ENCODE measurements at regions not wholly inside any gene's neighbourhood (a gene's known extent, or its start where the extent isn't known, plus 50 kb on each side); places are given as distances from the start of the nearest gene placed in this dataset.

- no peaks in the 10 kb centered on the region for H3K4me1 ChIP-seq
- H3K4me3 ChIP-seq: no peak overlapping the region
- H3K9me3 ChIP-seq: no peaks in the 10 kb centered on the region
- intact Hi-C loops (cut with DNase I): no loop called here
- 71% methylated on average over 1 of the region's 1 CpG for WGBS
- H3K27me3 ChIP-seq: no peaks in the 10 kb centered on the region
- H3K27ac ChIP-seq (replicated peaks in 1 of 4): no peak overlapping the region
- TF ChIP-seq POLR2A (IDR thresholded peaks at IDR 0.05; ENCODE audit: low read depth) (no peak), EP300 (IDR thresholded peaks at IDR 0.05) (no peak), POLR2AphosphoS5 (IDR thresholded peaks at IDR 0.05) (no peak), CTCF (IDR thresholded peaks at IDR 0.05) (no peak)
- DNase-seq (ENCODE audit: extremely low spot score): peak; percentile 3
- no peaks in the 10 kb centered on the region for H3K36me3 ChIP-seq
Observed at GRCh38 chr12:126773491-126773890, 1493.5 kb upstream of the TMEM132C start.

- Histone ChIP-seq H3K27me3 (peaks cover 0 to 4% (median 0%) of the 10 kb centered on the region in 4 donors), H3K9me3 (no peaks in the 10 kb centered on the region), H3K36me3 (no peaks in the 10 kb centered on the region), H3K27ac (replicated peaks in 1 of 4) (no peak overlapping the region), H3K4me3 (no peak overlapping the region), H3K4me1 (no peaks in the 10 kb centered on the region)
- peak; percentile 57 for DNase-seq (ENCODE audit: extremely low spot score)
- TF ChIP-seq EP300 (IDR thresholded peaks at IDR 0.05): no peak
- no peak for TF ChIP-seq POLR2A (IDR thresholded peaks at IDR 0.05; ENCODE audit: low read depth)
- no peak for TF ChIP-seq POLR2AphosphoS5 (IDR thresholded peaks at IDR 0.05)
- no peak for TF ChIP-seq CTCF (IDR thresholded peaks at IDR 0.05)
- intact Hi-C loops (cut with DNase I): no loop called here
- 79% methylated on average over 6 of the region's 6 CpGs for WGBS
Observed at GRCh38 chr12:126776026-126776655, 1490.8 kb upstream of the TMEM132C start.

GRCh38 chr12:126780343-126780742, 1486.6 kb upstream of the TMEM132C start:
- Histone ChIP-seq H3K36me3 (no peaks in the 10 kb centered on the region), H3K4me1 (no peaks in the 10 kb centered on the region), H3K9me3 (no peaks in the 10 kb centered on the region), H3K27me3 (peaks cover 0 to 4% (median 0%) of the 10 kb centered on the region in 4 donors), H3K27ac (replicated peaks in 1 of 4) (no peak overlapping the region), H3K4me3 (no peak overlapping the region)
- DNase-seq (ENCODE audit: extremely low spot score): peak; percentile 66
- no peak for TF ChIP-seq POLR2A (IDR thresholded peaks at IDR 0.05; ENCODE audit: low read depth)
- TF ChIP-seq EP300 (IDR thresholded peaks at IDR 0.05): no peak
- TF ChIP-seq CTCF (IDR thresholded peaks at IDR 0.05): no peak
- TF ChIP-seq POLR2AphosphoS5 (IDR thresholded peaks at IDR 0.05): no peak
- 89% methylated on average over 5 of the region's 5 CpGs for WGBS
- intact Hi-C loops (cut with DNase I): loop anchor here (10.0 kb wide), 1 partner anchor 604 kb away; no protein-coding TSS in a partner anchor

GRCh38 chr12:126781593-126781992, 1485.4 kb upstream of the TMEM132C start:
- Histone ChIP-seq H3K9me3 (no peaks in the 10 kb centered on the region), H3K27me3 (peaks cover 0 to 4% (median 0%) of the 10 kb centered on the region in 4 donors), H3K36me3 (no peaks in the 10 kb centered on the region), H3K4me1 (no peaks in the 10 kb centered on the region), H3K4me3 (no peak overlapping the region), H3K27ac (replicated peaks in 1 of 4) (no peak overlapping the region)
- DNase-seq (ENCODE audit: extremely low spot score): peak; percentile 74
- no peak for TF ChIP-seq POLR2A (IDR thresholded peaks at IDR 0.05; ENCODE audit: low read depth)
- TF ChIP-seq POLR2AphosphoS5 (IDR thresholded peaks at IDR 0.05): no peak
- no peak for TF ChIP-seq EP300 (IDR thresholded peaks at IDR 0.05)
- TF ChIP-seq CTCF (IDR thresholded peaks at IDR 0.05): no peak
- 60% methylated on average over 3 of the region's 3 CpGs for WGBS
- intact Hi-C loops (cut with DNase I): loop anchor here (10.0 kb wide), 1 partner anchor 603 kb away; no protein-coding TSS in a partner anchor
